Left hindlimb (tissue), 1 donor: ENCODE measurements at regions not wholly inside any gene's neighbourhood (a gene's known extent, or its start where the extent isn't known, plus 50 kb on each side); places are given as distances from the start of the nearest gene placed in this dataset.

Source experiments
- DNase-seq: peaks from one replicate; pipeline ENCODE4 v3.0.0-alpha.2; 2018

- no peak for DNase-seq
These were observed 193.9 kb downstream of the RASSF9 start for GRCh38 chr12:85642288-85642687.

GRCh38 chr12:85642808-85643207 is 193.4 kb downstream of the RASSF9 start:
- no peak for DNase-seq

GRCh38 chr12:85644508-85644907 is 191.7 kb downstream of the RASSF9 start:
- DNase-seq = no peak

GRCh38 chr12:85653731-85654455 is 182.3 kb downstream of the RASSF9 start:
- DNase-seq = no peak

- DNase-seq = no peak
These were observed 181.8 kb downstream of the RASSF9 start for GRCh38 chr12:85654456-85654840.

GRCh38 chr12:85656561-85656960 is 179.6 kb downstream of the RASSF9 start:
- no peak for DNase-seq

- no peak for DNase-seq
These were observed 179.0 kb downstream of the RASSF9 start for GRCh38 chr12:85657251-85657650.

- no peak for DNase-seq
These were observed 178.2 kb downstream of the RASSF9 start for GRCh38 chr12:85657836-85658630.

- no peak for DNase-seq
These were observed 176.3 kb downstream of the RASSF9 start for GRCh38 chr12:85659754-85660530.

- no peak for DNase-seq
These were observed 174.6 kb downstream of the RASSF9 start for GRCh38 chr12:85661461-85662206.

- no peak for DNase-seq
These were observed 174.0 kb downstream of the RASSF9 start for GRCh38 chr12:85662207-85662602.

GRCh38 chr12:85663631-85664030 is 172.6 kb downstream of the RASSF9 start:
- DNase-seq = no peak

- DNase-seq = no peak
These were observed 171.8 kb downstream of the RASSF9 start for GRCh38 chr12:85664429-85664828.

GRCh38 chr12:85669911-85670310 is 166.3 kb downstream of the RASSF9 start:
- DNase-seq = no peak

- DNase-seq = no peak
These were observed 163.8 kb downstream of the RASSF9 start for GRCh38 chr12:85672436-85672835.

GRCh38 chr12:85673921-85674420 is 162.2 kb downstream of the RASSF9 start:
- no peak for DNase-seq

- DNase-seq = no peak
These were observed 159.1 kb downstream of the RASSF9 start for GRCh38 chr12:85676816-85677749.

GRCh38 chr12:85679296-85679695 is 156.9 kb downstream of the RASSF9 start:
- DNase-seq = no peak

GRCh38 chr12:85680881-85681280 is 155.3 kb downstream of the RASSF9 start:
- DNase-seq = no peak

- no peak for DNase-seq
These were observed 154.9 kb downstream of the RASSF9 start for GRCh38 chr12:85681333-85681732.

- no peak for DNase-seq
These were observed 153.2 kb downstream of the RASSF9 start for GRCh38 chr12:85683051-85683450.
